ENCODE measurements at regions not wholly inside any gene's neighbourhood (a gene's known extent, or its start where the extent isn't known, plus 50 kb on each side); places are given as distances from the start of the nearest gene placed in this dataset.
"Not testable (repeated sequence)": the region's sequence is repeated elsewhere in the genome, so short reads cannot be mapped to it uniquely, and the experiment has no call there.

DNA sequence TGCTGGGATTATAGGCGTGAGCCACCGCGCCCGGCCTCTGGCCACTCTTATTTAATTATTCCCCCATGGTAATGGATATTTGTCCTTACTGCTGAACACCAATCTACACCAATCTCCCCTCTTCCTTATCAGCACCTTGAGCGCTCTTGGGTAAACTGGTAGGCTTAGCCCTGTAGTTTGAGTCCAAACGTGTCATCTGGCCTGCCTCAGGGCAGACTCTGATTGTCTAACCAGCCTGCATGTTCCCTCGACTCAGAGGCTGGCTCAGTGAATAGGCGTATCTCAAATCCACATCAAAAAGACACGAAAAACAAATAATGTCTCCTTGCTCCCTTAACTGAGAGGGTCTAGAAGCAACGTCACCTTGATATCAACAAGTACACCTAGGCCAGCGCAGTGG, 260.9 kb downstream of the TFAP2C start:
- no peak for DNase-seq

DNA sequence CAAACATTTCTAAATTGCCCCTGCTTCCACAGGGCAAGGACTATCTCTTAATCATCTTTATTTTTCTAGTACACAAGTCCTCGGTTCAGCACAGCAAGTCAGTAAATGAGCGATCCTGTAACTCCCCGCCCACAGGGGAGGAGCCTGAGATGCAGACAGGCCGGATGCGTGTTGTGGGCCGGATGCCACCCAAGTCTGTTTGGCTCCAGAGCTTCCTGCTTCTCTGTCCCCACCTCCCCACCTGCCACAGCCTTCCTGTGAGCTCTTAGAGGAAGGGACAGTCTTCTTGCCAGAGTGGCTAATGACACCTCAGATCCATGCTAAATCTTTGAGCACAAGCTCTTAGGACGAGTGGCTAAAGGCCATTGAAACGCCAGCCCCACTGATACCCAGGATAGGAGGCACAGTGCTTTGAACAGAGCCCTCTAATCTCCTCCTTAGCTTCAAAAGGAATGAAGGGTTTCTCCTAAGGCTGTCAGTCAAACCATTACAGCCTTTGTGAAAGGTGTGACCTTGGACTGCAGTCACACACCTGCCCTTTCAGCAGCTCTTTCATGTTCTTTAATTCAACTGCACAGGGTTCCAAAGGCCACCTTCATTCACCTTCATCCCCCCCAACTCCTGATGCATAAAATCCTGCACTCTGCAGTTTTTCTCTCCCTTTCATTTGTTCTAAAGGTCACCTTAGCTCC, 264.3 kb downstream of the TFAP2C start:
- no peak for DNase-seq

DNA sequence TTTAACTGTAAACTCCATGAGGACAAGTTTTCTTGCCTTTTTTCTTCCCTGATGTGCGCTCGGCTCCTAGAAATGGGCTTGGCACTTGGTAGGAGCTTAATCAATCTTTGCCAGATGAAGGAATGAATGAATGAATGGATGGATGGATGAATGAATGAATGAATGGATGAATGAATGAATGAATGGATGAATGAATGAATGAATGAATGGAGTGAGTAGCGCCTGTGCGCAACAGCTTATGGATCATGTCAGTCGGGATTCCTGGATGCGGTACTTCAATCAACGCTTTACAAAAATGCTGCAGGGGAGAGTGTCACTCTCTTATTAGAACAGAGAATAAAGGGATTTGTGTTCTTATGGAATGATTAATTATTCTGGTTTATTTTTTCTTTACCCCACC, 267.3 kb downstream of the TFAP2C start:
- no peak for DNase-seq

DNA sequence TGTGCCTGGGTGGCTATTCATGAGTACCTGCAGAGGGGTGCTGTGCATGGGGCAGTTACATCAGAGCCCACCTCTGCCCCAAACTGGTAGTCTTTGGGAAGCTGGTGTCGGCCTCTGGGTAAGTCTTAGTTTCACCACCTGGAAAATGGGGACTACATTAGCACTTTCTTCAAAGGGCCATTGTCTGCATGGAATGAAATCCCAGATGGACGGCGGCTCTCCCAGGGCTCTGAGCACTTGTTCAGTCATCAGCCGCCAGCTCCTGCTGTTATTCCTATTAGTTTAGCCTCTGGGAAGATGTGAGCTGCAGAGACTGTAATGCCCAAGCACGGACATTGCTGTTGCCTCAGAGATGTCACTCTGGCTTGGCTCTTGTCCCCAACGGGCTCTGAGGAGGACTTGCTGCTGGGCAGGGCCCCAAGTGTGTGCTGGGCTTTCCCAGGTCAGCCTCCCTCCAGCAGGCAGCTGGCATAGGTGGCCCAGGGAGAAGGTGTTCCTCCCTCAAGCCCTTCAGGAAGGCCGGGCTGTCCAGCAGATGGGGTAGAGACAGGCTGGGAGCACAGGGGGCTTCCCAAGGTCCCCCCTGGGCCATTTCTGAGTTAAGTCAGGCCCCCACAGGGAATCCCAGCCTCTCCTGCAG, 268.3 kb downstream of the TFAP2C start:
- no peak for DNase-seq

DNA sequence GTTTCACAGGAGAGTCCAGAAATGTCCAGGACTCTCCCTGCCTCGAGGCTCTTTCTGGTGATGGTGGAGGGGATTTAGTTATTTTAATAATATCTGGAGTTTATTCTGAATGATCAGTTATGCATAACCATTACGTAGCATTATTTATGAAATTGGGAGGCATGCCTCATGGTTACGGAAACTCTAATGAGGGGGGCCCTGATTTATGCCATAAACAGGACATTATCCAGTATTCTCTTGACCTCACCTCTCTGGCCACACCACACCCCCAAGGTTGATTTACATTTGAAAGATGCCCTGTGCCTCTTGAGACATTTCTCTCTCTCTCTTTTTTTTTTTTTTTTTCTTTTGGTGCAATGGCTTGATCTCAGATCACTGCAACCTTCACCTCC, 268.8 kb downstream of the TFAP2C start:
- no peak for DNase-seq

DNA sequence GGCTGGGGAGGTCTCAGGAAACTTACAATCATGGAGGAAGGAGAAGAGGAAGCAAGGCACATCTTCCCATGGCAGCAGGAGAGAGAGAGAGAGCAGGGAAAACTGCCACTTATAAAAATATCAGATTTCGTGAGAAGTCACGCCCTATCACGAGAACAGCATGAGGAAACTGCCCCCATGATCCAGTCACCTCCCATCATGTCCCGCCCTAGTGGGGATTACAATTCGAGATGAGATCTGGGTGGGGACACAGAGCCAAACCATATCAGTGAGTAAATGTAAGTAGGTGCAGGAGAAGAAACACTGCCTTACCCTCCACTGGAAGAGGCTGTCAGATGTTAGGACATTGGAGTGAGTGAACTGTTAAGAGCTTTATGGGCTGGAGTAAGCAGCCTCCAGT, 270.4 kb downstream of the TFAP2C start:
- no peak for DNase-seq

DNA sequence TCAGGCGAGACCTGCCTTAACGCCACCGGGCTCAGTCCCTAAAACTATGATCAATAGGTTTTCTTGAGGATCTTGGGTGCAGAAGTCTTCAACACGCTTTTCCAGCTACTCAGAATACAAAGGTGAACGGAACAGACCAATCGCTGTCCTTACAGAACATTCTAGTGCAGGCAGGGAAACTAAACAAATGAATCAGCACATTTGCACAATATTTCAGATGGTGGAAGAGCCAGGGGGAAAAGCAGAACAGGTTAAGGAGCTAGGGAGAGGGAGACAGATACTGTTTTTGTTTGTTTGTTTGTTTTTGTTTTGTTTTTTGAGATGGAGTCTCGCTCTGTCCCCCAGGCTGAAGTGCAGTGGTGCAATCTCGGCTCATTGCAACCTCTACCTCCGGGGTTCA, 271.1 kb downstream of the TFAP2C start:
- DNase-seq = no peak

DNA sequence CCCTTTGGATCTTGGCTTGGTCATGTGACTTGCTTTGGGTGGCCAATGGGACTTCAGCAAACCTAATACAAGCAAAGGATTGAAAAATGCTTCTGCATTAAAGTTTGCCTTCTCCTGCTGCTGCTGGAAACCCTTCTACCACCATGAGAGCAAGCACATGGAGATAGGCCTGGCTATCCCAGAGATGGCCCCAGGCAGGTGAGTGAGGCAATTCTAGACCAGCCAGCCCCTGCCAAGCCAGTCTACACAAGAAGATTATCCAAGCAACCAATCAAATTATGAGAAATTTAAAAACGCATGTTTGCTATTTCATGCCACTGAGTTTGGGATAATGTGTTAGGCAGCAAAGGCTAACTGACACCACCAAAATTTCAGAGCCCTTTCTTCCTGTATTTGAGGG, 274.3 kb downstream of the TFAP2C start:
- no peak for DNase-seq

DNA sequence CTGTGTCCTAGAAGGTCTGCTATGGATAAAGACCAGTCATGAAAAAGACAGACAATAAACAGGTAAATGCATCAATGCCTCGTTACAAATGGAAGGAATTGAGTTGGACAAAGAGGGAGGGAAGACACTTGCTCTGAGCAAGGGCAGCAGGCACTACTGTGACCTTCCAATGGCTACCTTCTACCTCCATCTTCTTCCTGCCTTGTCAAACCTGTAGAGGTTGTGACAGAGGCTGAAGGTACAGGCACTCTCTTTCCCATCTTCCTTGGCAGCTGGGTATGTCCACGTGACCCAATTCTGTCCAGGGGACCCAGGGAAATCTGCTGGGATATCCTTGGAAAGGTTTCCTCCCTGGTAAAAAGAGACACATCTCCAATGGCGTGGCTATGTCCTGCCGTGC, 274.8 kb downstream of the TFAP2C start:
- no peak for DNase-seq

DNA sequence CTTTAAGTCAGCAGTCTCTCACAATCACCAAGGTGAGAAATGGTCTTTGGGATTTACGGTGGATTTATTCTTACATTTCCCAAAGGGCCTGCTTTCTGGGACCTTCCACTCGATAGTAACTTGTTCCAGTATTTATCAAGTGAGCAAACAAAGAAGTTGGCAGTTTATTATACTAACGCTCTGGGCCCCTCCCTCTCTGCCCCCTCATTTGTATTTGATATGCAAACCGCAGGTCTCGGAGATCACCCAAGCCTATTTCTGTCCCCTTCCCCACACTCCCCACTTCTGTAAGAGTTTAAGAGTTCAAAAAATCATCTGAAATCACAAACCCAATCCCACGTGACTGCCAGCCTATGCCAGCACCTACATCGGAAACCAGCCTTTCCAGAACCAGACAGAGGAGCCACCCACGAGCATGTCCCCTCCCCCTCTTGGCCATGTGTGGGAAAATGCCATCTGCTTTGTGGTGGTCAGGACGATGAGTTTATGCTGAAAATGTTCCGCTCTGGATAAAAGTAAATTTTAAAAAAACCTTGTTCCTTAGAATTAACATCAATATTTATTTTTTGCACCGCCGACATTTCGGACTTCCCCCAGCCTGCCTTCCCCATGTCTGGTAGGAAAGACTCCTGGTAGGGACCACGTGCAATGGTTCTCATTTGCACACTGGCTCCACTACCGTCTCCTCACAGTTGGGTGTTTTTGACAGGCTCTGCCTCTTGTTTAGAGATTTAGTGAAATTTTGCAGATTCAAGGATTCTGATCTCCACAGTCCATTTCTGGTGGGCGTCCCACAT, 281.0 kb downstream of the TFAP2C start:
- no peak for DNase-seq

DNA sequence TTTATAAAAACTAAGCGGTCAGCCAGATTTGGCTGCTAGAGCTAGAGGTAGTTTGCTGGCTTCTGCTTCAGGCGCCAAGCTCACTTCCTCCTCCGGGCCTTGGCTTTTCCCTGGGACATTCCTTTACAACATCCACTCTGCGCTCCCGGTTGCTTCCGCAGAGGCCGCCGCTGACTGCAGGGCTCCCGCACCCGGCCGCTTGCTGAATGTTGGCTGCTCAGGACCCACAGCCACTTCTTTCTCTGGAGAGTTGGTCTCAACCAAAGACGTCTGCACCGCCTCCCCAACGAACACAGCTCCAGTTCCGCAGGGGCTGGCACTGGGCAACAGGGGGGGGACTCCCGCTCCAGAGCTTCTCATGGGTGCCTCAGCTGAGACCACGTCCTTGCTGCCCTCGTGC, 282.8 kb downstream of the TFAP2C start:
- no peak for DNase-seq

DNA sequence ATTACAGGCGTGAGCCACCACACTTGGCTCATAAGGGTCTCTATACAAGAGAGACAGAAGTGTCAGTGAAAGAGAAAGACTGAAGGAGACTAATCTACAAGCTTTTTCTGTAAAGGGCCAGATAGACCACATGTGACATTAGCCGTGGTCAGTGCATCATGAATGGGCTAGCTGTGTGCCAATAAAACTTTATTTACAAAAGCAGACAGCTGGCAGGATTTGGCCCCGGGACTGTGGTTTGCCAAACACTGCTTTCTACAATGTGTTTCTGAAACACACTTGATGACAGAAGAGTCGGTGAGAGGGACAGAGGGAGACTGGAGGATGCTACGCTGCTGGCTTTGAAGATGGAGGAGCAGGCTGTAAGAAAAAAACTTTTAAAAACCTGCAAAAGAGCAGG, 285.4 kb downstream of the TFAP2C start:
- DNase-seq = no peak

DNA sequence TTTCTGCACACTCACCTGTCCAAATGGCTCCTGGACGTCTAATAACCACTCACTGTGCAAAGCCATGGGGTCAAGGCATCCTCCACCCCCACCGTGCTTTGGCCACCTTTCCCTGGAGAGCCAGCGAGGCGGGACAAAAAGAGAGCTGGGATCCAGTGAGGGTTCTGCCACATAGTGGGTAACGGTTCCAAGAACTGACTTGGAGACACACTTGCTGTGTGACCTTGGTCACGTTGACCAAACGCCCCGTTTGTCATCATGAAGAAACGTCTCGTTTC, 287.2 kb downstream of the TFAP2C start:
- no peak for DNase-seq

DNA sequence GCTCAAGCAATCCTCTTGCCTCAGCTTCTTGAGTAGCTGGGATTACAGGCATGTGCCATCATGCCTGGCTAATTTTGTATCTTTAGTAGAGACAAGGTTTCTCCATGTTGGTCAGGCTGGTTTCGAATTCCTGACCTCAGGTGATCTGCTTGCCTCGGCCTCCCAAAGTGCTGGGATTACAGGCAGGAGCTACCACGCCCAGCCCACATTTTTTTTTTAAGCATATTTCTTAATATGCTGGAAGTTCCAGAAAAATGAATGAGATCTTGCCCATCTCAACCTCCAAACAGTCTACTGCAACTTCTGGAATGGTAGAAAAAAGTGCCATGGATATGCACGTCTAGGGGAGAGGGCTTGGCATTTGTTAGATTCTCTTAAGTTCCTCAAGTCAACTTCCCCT, 290.9 kb downstream of the TFAP2C start:
- DNase-seq = not testable (repeated sequence)

DNA sequence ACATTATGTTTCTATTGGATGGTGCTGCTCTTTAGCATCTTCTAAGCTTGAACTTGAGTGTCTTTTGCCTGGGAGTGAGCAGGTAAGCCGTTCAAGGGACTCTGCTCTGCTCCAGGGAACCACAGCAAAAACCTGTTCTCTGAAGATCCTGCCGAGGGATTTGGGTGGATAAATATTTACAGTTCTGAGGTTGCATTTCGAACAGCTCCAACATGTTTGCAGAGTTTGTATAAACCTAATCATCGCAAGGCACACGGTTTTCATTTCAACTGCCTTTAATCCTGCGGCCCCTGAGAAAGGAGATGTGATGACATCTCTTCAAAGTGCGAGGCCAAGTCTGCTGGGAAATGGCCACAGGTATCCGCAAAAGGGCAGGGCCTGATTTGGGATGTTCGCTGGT, 293.4 kb downstream of the TFAP2C start:
- DNase-seq = no peak

DNA sequence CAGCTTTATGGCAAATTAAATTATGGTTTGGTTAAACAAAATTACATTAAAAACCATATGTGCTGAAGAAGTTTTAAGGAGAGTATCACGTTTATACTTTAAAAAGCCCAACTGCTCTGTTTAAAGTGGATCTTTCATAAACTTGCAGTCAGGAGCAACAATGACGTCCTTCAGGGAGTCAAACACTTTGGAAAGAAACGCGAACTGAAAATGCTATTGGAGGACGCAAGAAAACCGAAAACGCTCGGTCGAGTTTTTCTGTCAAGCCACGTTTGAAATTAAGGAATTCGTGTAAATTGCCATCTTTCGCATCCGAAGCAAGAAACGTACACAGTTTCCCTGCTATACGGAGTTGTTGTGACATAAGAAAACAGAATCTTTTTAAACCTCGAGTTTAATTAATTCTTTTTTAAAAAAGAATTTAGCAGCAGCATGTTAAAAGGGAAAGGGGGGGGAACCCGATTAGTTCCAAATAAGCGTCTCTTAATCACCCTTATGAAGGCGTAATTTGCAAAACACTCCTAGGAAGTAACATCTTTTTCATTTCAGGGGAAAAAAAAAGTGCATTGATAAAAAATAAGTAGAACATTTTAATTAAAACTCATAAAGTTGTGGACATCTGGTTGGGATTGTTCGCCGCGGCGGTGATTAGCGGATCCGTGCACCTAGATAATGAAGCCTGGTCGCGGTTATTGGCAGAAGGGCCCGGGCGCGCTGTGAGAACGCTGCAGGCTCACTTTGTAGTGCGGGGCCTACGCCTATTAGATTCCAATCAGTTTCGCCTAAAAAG, 295.4 kb downstream of the TFAP2C start:
- no peak for DNase-seq

DNA sequence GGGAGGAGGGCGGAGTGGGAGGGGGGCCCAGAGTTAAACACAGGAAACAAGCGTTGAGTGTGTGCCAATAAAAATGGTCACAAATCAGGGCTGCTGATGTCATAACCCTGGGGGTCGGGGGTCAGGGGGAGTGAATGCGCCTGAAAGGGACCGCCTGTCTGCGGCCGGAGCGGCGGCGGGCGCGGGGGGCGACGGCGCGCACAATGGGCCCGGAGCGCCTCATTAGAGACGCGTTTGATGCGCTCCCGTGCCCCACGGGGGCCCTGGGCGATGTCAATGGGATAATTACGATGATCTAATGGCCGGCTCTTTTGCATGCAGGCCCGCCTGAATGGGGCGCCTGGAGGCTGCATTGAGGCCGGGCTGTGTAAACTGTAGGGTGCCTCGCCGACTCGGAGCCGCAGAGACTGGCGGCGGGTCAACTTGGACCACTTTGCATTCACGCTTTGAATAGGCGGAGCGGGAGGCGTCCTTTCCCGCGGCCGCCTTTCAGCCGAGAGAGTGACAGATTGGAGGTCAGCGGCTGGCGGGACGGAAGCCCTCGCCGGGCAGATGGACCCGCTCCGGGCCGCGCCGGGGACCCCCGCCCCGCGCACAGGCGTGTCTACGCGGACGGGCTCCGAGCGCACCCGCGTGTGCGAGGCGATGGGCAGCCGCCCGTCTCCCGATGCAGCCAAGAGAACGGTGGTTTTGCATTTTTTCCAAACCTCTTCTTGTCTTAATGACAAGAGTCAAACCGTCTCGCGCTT, 296.1 kb downstream of the TFAP2C start:
- no peak for DNase-seq

DNA sequence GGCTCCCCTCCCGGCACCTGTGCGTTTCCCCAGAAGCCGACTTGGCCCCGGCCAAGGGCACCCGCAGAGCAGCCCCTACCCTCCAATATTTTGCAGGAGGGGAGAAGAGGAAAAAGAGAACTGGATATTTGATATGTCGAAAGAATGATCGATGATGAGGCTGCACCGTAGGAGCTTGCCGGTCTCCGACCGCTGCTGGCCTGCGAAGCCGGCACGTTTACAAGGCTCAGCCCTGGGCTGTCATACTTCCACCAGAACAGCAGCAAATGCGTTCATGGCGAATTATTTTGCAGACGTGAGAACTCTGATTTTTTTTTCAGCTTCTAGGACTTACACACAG, 296.7 kb downstream of the TFAP2C start:
- no peak for DNase-seq

DNA sequence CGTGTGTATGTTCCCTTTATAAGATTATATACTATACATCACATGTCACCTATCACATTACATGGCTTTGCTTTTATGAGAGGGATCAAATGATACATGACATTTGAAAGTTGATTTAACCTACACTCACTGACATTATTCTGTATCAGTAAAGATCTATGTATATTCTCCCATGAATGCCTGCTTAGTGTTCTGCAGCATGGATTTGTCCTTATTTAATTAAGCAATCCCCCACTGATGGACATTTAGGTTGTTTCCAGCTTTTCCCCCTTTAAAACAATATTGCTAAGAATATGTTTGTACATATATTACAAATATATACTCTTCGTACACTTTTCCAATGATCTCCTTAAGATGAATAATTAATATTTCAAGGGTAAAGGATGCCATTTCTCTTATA, 297.4 kb downstream of the TFAP2C start:
- no peak for DNase-seq

DNA sequence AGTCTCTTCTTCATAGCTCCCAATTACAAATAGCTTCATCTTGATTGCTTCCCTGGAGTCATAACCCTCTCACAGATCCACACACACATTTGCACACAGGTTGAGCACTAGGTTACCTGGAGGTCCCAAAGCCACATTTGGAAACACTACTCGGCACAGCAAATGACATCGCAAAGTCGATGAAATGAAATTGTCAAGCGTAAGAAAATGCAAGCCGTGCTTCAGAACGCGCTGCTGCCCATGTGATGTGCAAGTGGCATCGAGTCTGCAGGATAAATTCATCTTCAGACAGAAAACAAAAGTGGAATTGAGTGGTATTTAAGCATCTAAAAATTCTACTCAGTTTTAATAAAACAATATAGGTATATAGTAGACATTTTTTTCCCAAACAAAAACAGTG, 298.0 kb downstream of the TFAP2C start:
- DNase-seq = no peak

DNA sequence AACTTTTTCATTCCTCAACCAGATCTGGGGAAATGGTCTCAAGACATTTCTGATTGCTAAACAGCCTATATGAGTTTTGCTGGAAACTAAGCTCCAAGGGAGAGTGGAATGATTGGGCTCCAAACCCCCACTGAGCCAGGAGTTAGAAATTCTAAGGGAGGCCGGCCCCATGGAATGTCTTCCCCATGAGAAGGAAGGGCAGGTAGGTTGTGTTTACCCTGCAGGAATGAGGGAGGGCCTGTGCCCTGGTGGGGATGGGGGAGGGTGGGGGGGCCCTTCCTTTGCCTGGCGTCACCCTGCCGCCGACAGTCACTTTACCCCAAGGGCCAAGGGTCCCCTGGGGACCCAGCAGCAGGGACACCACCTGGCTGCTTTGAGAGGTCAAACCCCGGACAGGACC, 298.9 kb downstream of the TFAP2C start:
- DNase-seq = no peak

DNA sequence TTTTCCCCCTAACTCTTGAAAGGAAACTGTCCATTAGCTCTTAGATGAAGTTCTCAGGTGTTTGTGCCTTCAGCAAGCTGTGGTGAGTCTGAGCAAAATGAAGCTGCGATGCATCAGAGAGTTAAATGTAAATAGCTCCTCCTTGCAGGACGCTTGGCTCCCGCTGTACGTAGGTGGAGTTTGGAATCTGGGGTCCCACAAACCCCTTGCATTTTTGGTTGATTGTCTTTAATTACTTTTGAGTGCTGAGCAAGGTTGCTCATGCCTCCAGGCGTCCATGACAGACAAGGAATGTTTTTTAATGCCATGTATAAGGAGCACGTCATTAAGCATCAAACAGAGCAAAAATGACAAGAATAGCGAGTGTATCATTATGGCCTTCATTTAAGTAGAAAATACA, 300.5 kb downstream of the TFAP2C start:
- no peak for DNase-seq

DNA sequence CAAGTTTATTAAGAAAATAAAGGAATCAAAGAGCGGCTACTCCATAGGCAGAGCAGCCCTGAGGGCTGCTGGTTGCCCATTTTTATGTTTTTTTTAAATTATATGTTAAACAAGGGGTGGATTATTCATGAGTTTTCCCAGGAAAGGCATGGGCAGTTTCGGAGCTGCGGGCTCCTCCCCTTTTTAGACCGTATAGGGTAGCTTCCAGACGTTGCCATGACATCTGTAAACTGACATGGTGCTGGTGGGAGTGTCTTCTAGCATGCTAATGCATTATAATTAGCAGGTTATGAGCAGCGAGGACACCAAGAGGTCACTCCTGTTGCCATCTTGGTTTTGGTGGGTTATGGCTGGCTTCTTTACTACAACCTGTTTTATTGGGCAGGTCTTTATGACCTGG, 301.8 kb downstream of the TFAP2C start:
- DNase-seq = no peak

Measured in NCI-H510A treated with DMSO at 0.1 percent for 48 hours (cell line).